ENCODE measurements at regions not wholly inside any gene's neighbourhood (a gene's known extent, or its start where the extent isn't known, plus 50 kb on each side); places are given as distances from the start of the nearest gene placed in this dataset.

- TF ChIP-seq EZH2 (IDR thresholded peaks at IDR 0.05; ENCODE audit: insufficient read depth, poor library complexity, severe bottlenecking) (no peak), EZH2phosphoT487 (IDR thresholded peaks at IDR 0.05; ENCODE audit: insufficient read depth, low read depth) (no peak)
These were observed 482.3 kb downstream of the ZBBX start for GRCh38 chr3:166897811-166898210.
